Thyroid gland (tissue), 4 donors: ENCODE measurements at regions not wholly inside any gene's neighbourhood (a gene's known extent, or its start where the extent isn't known, plus 50 kb on each side); places are given as distances from the start of the nearest gene placed in this dataset.
A peak's percentile ranks its signal among the peaks of the same experiment; 100 is the strongest.

ENCODE experiments used
- DNase-seq, 2 donors: peaks; one replicate each; pipeline ENCODE4 v3.0.0-alpha.2; 2019
- H3K27ac ChIP-seq, 3 donors: fragments of 200-600 bp; sonication (generic); 1 replicate in 2 of 3; 2 replicates in 1 of 3; pipeline ENCODE4 v1.5.1; 2016 to 2019; ENCODE audit warnings: mild to moderate bottlenecking in 1 of 3, moderate library complexity in 1 of 3
- H3K27me3 ChIP-seq: fragments of 200-600 bp; sonication (generic); one replicate; pipeline ENCODE4 v1.5.1; 2019
- H3K36me3 ChIP-seq, 2 donors: fragments of 200-600 bp; sonication (generic); one replicate each; pipeline ENCODE4 v1.5.1; 2016 to 2019
- H3K4me1 ChIP-seq, 2 donors: fragments of 200-600 bp; sonication (generic); one replicate each; pipeline ENCODE4 v1.5.1; 2017 to 2019
- H3K4me3 ChIP-seq, 3 donors: fragments of 200-600 bp; sonication (generic); replicated peaks in 1 of 3; 1 replicate in 2 of 3; 2 replicates in 1 of 3; pipeline ENCODE4 v1.5.1; 2016; ENCODE audit warnings: mild to moderate bottlenecking in 1 of 3
- H3K9me3 ChIP-seq: fragments of 200-600 bp; sonication (generic); one replicate; pipeline ENCODE4 v1.5.1; 2017
- CTCF ChIP-seq, 6 experiments: fragments of 200-600 bp in 3 of 6; fragments of 450-650 bp in 3 of 6; sonication (generic) in 3 of 6; IDR thresholded peaks; one replicate each; pipeline ENCODE4 v1.5.1; 2016 to 2019; ENCODE audit warnings: antibody characterized with exemption in 6 of 6, mild to moderate bottlenecking in 2 of 6, inconsistent platforms in 1 of 6, moderate library complexity in 1 of 6
- POLR2A ChIP-seq, 2 donors: fragments of 450-650 bp; IDR thresholded peaks; one replicate each; pipeline ENCODE4 v1.6.1; 2017; ENCODE audit warnings: antibody characterized with exemption in 2 of 2, mild to moderate bottlenecking in 2 of 2, moderate library complexity in 1 of 2
- WGBS, 2 donors: methylation state at CpG; one replicate each; pipeline ENCODE4 v1.1.5; 2017; 5-methylcytosine and 5-hydroxymethylcytosine counted together
- intact Hi-C: fragments of 100-400 bp; cut with DNase I; formaldehyde crosslinking; loops from one replicate; pipeline ENCODE4 v1.15.1; 2023

GRCh38 chr20:40603057-40603651 lies 85.9 kb downstream of the MAFB start:
- Histone ChIP-seq H3K36me3 (no peaks in the 10 kb centered on the region), H3K4me3 (no peak overlapping the region), H3K4me1 (peaks cover 0 to 5% of the 10 kb centered on the region in 2 donors), H3K27ac (no peak overlapping the region), H3K27me3 (no peaks in the 10 kb centered on the region), H3K9me3 (no peaks in the 10 kb centered on the region)
- intact Hi-C loops, result no loop called here
- DNase-seq, result no peak
- 75 to 88% methylated on average over 3 of the region's 3 CpGs for WGBS, 2 donors
- TF ChIP-seq POLR2A (IDR thresholded peaks at IDR 0.05), result no peak
- TF ChIP-seq CTCF (IDR thresholded peaks at IDR 0.05), result no peak

GRCh38 chr20:40602381-40602780 lies 86.7 kb downstream of the MAFB start:
- H3K4me1 ChIP-seq, result peaks cover 0 to 5% of the 10 kb centered on the region in 2 donors
- 82 to 100% methylated on average over 1 of the region's 1 CpG for WGBS, 2 donors
- no peaks in the 10 kb centered on the region for H3K9me3 ChIP-seq
- H3K27ac ChIP-seq, result no peak overlapping the region
- TF ChIP-seq POLR2A (IDR thresholded peaks at IDR 0.05), result no peak
- no peak for TF ChIP-seq CTCF (IDR thresholded peaks at IDR 0.05)
- no peak overlapping the region for H3K4me3 ChIP-seq
- intact Hi-C loops, result no loop called here
- no peaks in the 10 kb centered on the region for H3K36me3 ChIP-seq
- no peaks in the 10 kb centered on the region for H3K27me3 ChIP-seq
- no peak for DNase-seq

- DNase-seq, result peak in 1 of 2 donors; percentile 5
- no peaks in the 10 kb centered on the region for H3K27me3 ChIP-seq
- no peak overlapping the region for H3K27ac ChIP-seq
- H3K36me3 ChIP-seq, result no peaks in the 10 kb centered on the region
- no peaks in the 10 kb centered on the region for H3K9me3 ChIP-seq
- intact Hi-C loops, result no loop called here
- H3K4me1 ChIP-seq, result peaks cover 0 to 5% of the 10 kb centered on the region in 2 donors
- H3K4me3 ChIP-seq, result no peak overlapping the region
- 50 to 67% methylated on average over 2 of the region's 2 CpGs for WGBS, 2 donors
- no peak for TF ChIP-seq POLR2A (IDR thresholded peaks at IDR 0.05)
- no peak for TF ChIP-seq CTCF (IDR thresholded peaks at IDR 0.05)
These were observed 88.4 kb downstream of the MAFB start for GRCh38 chr20:40600441-40601219.

GRCh38 chr20:40599987-40600386 lies 89.0 kb downstream of the MAFB start:
- H3K36me3 ChIP-seq, result no peaks in the 10 kb centered on the region
- no peak for DNase-seq
- peaks cover 0 to 5% of the 10 kb centered on the region in 2 donors for H3K4me1 ChIP-seq
- no peak overlapping the region for H3K27ac ChIP-seq
- intact Hi-C loops, result no loop called here
- WGBS, 2 donors, result 92 to 96% methylated on average over 3 of the region's 3 CpGs
- no peak for TF ChIP-seq CTCF (IDR thresholded peaks at IDR 0.05)
- no peak for TF ChIP-seq POLR2A (IDR thresholded peaks at IDR 0.05)
- no peak overlapping the region for H3K4me3 ChIP-seq
- H3K27me3 ChIP-seq, result no peaks in the 10 kb centered on the region
- no peaks in the 10 kb centered on the region for H3K9me3 ChIP-seq

- no peaks in the 10 kb centered on the region for H3K27me3 ChIP-seq
- DNase-seq, result no peak
- no peaks in the 10 kb centered on the region for H3K4me1 ChIP-seq
- no peak overlapping the region for H3K4me3 ChIP-seq
- no peaks in the 10 kb centered on the region for H3K9me3 ChIP-seq
- no peaks in the 10 kb centered on the region for H3K36me3 ChIP-seq
- no peak overlapping the region for H3K27ac ChIP-seq
- 67 to 84% methylated on average over 1 of the region's 1 CpG for WGBS, 2 donors
- no peak for TF ChIP-seq POLR2A (IDR thresholded peaks at IDR 0.05)
- TF ChIP-seq CTCF (IDR thresholded peaks at IDR 0.05), result no peak
- intact Hi-C loops, result no loop called here
These were observed 96.1 kb downstream of the MAFB start for GRCh38 chr20:40592941-40593340.
